Endothelial cell of umbilical vein (primary cell): ENCODE measurements at regions not wholly inside any gene's neighbourhood (a gene's known extent, or its start where the extent isn't known, plus 50 kb on each side); places are given as distances from the start of the nearest gene placed in this dataset.

ENCODE experiments used
- BruUV-seq: library from RNA; stranded (reverse); fragments of 400-500 nt; replicated peaks from 2 replicates; lab custom pipeline; 2021; lab: Mats Ljungman, UMichigan
- CTCF ChIA-PET: fragments of 300-600, 350-600 bp; sonication (Branson Sonifier 250); formaldehyde crosslinking; loops from one replicate; lab custom pipeline; 2021; ENCODE audit warnings: antibody characterized with exemption, inconsistent platforms; lab: Charles Lee
- POLR2A ChIA-PET: fragments of 300-600, 350-600 bp; sonication (Branson Sonifier 250); formaldehyde crosslinking; loops from one replicate; lab custom pipeline; 2021; ENCODE audit warnings: antibody characterized with exemption, inconsistent platforms; lab: Charles Lee
- DNase-seq: peaks from one replicate; pipeline ENCODE4 v3.0.0-alpha.2; 2011; ENCODE audit warnings: low read depth, low spot score
- FAIRE-seq: peaks from 2 replicates; lab custom pipeline; 2011; peaks lifted over from hg19 to GRCh38; lab: Jason Lieb, UNC
- H2AFZ ChIP-seq: 2 replicates; pipeline ENCODE4 v1.6.0; 2012; ENCODE audit warnings: low read depth, low read length, control low read depth, inconsistent platforms
- H3K27ac ChIP-seq: 2 replicates; pipeline ENCODE4 v1.5.1; 2011; ENCODE audit warnings: low read depth, mild to moderate bottlenecking, control low read depth, low read length, moderate library complexity; ENCODE audit not compliant: insufficient read depth
- H3K27me3 ChIP-seq, 2 experiments: 2 replicates each; pipeline versions ENCODE4 v1.6.0 to v1.6.1; 2011; ENCODE audit warnings: low read length in 2 of 2, mixed read lengths in 1 of 2; ENCODE audit not compliant: control insufficient read depth in 2 of 2, insufficient read depth in 2 of 2
- H3K36me3 ChIP-seq, 2 experiments: 2 replicates in 1 of 2; 3 replicates in 1 of 2; pipeline ENCODE4 v1.5.1; 2011; ENCODE audit warnings: low read length in 2 of 2, mild to moderate bottlenecking in 1 of 2, moderate library complexity in 1 of 2; ENCODE audit not compliant: control insufficient read depth in 2 of 2, insufficient read depth in 2 of 2; ENCODE audit errors: extremely low read depth in 1 of 2
- H3K4me1 ChIP-seq: 3 replicates; pipeline ENCODE4 v1.5.1; 2011; ENCODE audit warnings: mild to moderate bottlenecking, low read length; ENCODE audit not compliant: control insufficient read depth, insufficient read depth; ENCODE audit errors: extremely low read depth
- H3K4me2 ChIP-seq: 2 replicates; pipeline ENCODE4 v1.6.1; 2011; ENCODE audit warnings: low read length, control low read depth, mixed read lengths; ENCODE audit not compliant: insufficient read depth
- H3K4me3 ChIP-seq, 3 experiments: fragments of 200-600 bp in 1 of 3; sonication (generic), shearing (Covaris generic) in 1 of 3; replicated peaks in 1 of 3; 2 replicates each; pipeline ENCODE4 v1.5.1; 2011 to 2016; ENCODE audit warnings: control low read depth in 3 of 3, low read length in 3 of 3, mild to moderate bottlenecking in 2 of 3, inconsistent platforms in 1 of 3, low read depth in 1 of 3, moderate library complexity in 1 of 3; ENCODE audit not compliant: insufficient read depth in 1 of 3
- H3K79me2 ChIP-seq: 2 replicates; pipeline ENCODE4 v1.6.0; 2012; ENCODE audit warnings: low read length, inconsistent platforms; ENCODE audit not compliant: control insufficient read depth, insufficient read depth
- H3K9ac ChIP-seq: replicated peaks from 2 replicates; pipeline ENCODE3; 2011; ENCODE audit warnings: low read length, control low read depth; ENCODE audit not compliant: insufficient read depth; ENCODE audit errors: extremely low read depth
- H3K9me1 ChIP-seq: replicated peaks from 3 replicates; pipeline ENCODE4 v1.6.0; 2011; ENCODE audit warnings: mild to moderate bottlenecking, low read length; ENCODE audit not compliant: control insufficient read depth, insufficient read depth; ENCODE audit errors: extremely low read depth
- H3K9me3 ChIP-seq: replicated peaks from 2 replicates; pipeline ENCODE4 v1.5.1; 2012; ENCODE audit warnings: low read length, inconsistent platforms; ENCODE audit not compliant: control insufficient read depth, insufficient read depth
- H4K20me1 ChIP-seq: replicated peaks from 2 replicates; pipeline ENCODE3; 2011; ENCODE audit warnings: mild to moderate bottlenecking, low read length; ENCODE audit not compliant: control insufficient read depth, insufficient read depth; ENCODE audit errors: extremely low read depth
- EZH2 ChIP-seq: IDR thresholded peaks from 2 replicates; pipeline ENCODE4 v1.6.1; 2012; ENCODE audit warnings: borderline replicate concordance, low read depth, mild to moderate bottlenecking, moderate library complexity, low read length, inconsistent platforms; ENCODE audit not compliant: severe bottlenecking
- FOS ChIP-seq: IDR thresholded peaks from 2 replicates; pipeline ENCODE4 v1.6.1; 2011; ENCODE audit warnings: mild to moderate bottlenecking, low read length, moderate library complexity, borderline replicate concordance; ENCODE audit not compliant: insufficient read depth
- JUN ChIP-seq: IDR thresholded peaks from 2 replicates; pipeline ENCODE4 v1.6.1; 2011; ENCODE audit warnings: borderline replicate concordance, low read depth; ENCODE audit not compliant: insufficient read length, insufficient read depth
- MYC ChIP-seq: IDR thresholded peaks from one replicate; pipeline ENCODE4 v1.6.1; 2011; ENCODE audit warnings: mild to moderate bottlenecking, low read depth, low read length
- dilution Hi-C: fragments of 300-500 bp; cut with MboI; formaldehyde crosslinking; loops from one replicate; pipeline ENCODE4 v1.15.0; 2019; ENCODE audit warnings: low sequenced_read_pairs; ENCODE audit not compliant: extremely low pct_ligation_motif_present
- intact Hi-C: fragments of 100-400 bp; cut with micrococcal nuclease; formaldehyde crosslinking; loops from one replicate; pipeline ENCODE4 v1.10.0; 2022
- TF ChIP-seq, protein P1 (sequence below), 2 donors: IDR thresholded peaks; 1 replicate in 1 of 2; 2 replicates in 1 of 2; pipeline ENCODE4 v1.5.1; 2011; ENCODE audit warnings: low read length in 2 of 2, mild to moderate bottlenecking in 2 of 2, moderate library complexity in 2 of 2, control low read depth in 1 of 2, inconsistent platforms in 1 of 2, low read depth in 1 of 2; ENCODE audit not compliant: insufficient read depth in 1 of 2; ENCODE audit errors: extremely low read depth in 1 of 2

DNA sequence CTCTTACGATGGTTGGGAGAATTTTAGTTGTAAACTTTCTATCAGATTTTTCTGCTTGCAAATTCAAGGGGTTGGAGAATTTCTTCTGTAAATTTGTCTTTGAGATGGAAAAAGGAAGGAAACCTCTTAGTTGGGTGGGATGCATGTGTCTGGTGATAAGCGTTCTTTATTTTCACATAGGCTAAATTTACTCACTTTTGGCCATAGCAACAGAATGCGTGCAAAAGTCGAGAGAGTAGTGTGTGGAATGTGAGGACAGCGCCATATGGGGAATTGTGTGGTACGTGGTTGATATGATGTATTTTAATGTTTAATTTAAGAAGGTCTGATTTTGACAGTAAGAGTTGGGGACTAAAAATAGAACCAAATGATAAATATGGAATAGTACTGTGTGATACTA is 282.2 kb downstream of the TAF11L14 start:
- TF ChIP-seq JUN (no peak), FOS (no peak), MYC (no peak)
- TF ChIP-seq, protein P1, sequence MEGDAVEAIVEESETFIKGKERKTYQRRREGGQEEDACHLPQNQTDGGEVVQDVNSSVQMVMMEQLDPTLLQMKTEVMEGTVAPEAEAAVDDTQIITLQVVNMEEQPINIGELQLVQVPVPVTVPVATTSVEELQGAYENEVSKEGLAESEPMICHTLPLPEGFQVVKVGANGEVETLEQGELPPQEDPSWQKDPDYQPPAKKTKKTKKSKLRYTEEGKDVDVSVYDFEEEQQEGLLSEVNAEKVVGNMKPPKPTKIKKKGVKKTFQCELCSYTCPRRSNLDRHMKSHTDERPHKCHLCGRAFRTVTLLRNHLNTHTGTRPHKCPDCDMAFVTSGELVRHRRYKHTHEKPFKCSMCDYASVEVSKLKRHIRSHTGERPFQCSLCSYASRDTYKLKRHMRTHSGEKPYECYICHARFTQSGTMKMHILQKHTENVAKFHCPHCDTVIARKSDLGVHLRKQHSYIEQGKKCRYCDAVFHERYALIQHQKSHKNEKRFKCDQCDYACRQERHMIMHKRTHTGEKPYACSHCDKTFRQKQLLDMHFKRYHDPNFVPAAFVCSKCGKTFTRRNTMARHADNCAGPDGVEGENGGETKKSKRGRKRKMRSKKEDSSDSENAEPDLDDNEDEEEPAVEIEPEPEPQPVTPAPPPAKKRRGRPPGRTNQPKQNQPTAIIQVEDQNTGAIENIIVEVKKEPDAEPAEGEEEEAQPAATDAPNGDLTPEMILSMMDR (IDR thresholded peaks at IDR 0.05; ENCODE audit: extremely low read depth in 1 of 2, insufficient read depth in 1 of 2, low read depth in 1 of 2, low read length in 2 of 2), result no peak
- Histone ChIP-seq H3K9me3 (no peaks in the 10 kb centered on the region), H4K20me1 (no peaks in the 10 kb centered on the region), H3K4me2 (no peak overlapping the region), H3K4me1 (no peaks in the 10 kb centered on the region), H2AFZ (no peak overlapping the region), H3K27ac (no peak overlapping the region), H3K9ac (no peak overlapping the region), H3K4me3 (no peak overlapping the region), H3K27me3 (no peaks in the 10 kb centered on the region), H3K36me3 (no peaks in the 10 kb centered on the region), H3K9me1 (no peaks in the 10 kb centered on the region), H3K79me2 (no peaks in the 10 kb centered on the region)
- BruUV-seq, result no TSS peak
- intact Hi-C loops, result no loop called here
- FAIRE-seq (no peak), DNase-seq (no peak)
- CTCF ChIA-PET, result no interaction called here
- POLR2A ChIA-PET, result no interaction called here
- dilution Hi-C loops, result no loop called here

DNA sequence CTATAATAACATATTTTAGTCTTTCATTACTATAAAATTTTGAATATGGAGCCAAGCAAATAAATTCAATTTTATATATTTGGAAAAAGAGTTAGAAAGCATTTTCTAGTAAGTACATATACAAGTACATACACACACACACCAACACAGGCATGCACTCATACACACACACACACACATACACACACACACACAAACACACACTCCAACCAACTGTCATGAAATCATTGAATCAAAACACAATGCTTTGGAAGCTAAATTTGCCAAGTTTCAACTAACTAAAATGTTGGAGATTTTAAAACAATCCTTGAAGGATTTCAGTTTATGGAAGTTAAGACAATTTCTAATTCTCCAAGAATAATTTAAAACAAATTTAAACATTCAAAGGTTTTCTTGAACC is 283.2 kb downstream of the TAF11L14 start:
- no peaks in the 10 kb centered on the region for H3K9me1 ChIP-seq
- H3K4me3 ChIP-seq, result no peak overlapping the region
- no peak overlapping the region for H2AFZ ChIP-seq
- ChIA-PET POLR2A (no interaction called here), CTCF (interaction anchor here (1.5 kb wide), 1 partner anchor 11 kb away, joined by 3 read pairs; no protein-coding TSS in a partner anchor)
- no peak overlapping the region for H3K27ac ChIP-seq
- dilution Hi-C loops, result no loop called here
- intact Hi-C loops, result no loop called here
- FAIRE-seq, result no peak
- H3K9ac ChIP-seq, result no peak overlapping the region
- H3K4me1 ChIP-seq, result no peaks in the 10 kb centered on the region
- no peaks in the 10 kb centered on the region for H3K79me2 ChIP-seq
- H3K9me3 ChIP-seq, result no peaks in the 10 kb centered on the region
- no TSS peak for BruUV-seq
- no peak for TF ChIP-seq JUN
- no peak for TF ChIP-seq EZH2
- TF ChIP-seq FOS, result no peak
- no peak overlapping the region for H3K4me2 ChIP-seq
- no peak for DNase-seq
- no peaks in the 10 kb centered on the region for H4K20me1 ChIP-seq
- no peaks in the 10 kb centered on the region for H3K27me3 ChIP-seq
- H3K36me3 ChIP-seq, result no peaks in the 10 kb centered on the region
